ENCODE measurements at regions not wholly inside any gene's neighbourhood (a gene's known extent, or its start where the extent isn't known, plus 50 kb on each side); places are given as distances from the start of the nearest gene placed in this dataset.
A peak's percentile ranks its signal among the peaks of the same experiment; 100 is the strongest.

- no peaks in the 10 kb centered on the region for H3K9me3 ChIP-seq (ENCODE audit: low read length)
- H3K79me2 ChIP-seq (replicated peaks; ENCODE audit: insufficient read depth, low read length) = no peaks in the 10 kb centered on the region
- TF ChIP-seq EP300 (conservative IDR thresholded peaks at IDR 0.05; ENCODE audit: poor library complexity, severe bottlenecking) (no peak), TAF1 (IDR thresholded peaks at IDR 0.05; ENCODE audit: low read depth) (no peak), POLR2AphosphoS5 (IDR thresholded peaks at IDR 0.05) (no peak), EZH2 (IDR thresholded peaks at IDR 0.05; ENCODE audit: borderline replicate concordance, insufficient read depth, low read length, poor library complexity, severe bottlenecking) (no peak), MXI1 (conservative IDR thresholded peaks at IDR 0.05; ENCODE audit: poor library complexity, severe bottlenecking) (no peak), RAD21 (conservative IDR thresholded peaks at IDR 0.05) (no peak), SMC3 (conservative IDR thresholded peaks at IDR 0.05; ENCODE audit: poor library complexity) (no peak), REST (IDR thresholded peaks at IDR 0.05; ENCODE audit: borderline replicate concordance) (no peak)
- TF ChIP-seq, protein P1, sequence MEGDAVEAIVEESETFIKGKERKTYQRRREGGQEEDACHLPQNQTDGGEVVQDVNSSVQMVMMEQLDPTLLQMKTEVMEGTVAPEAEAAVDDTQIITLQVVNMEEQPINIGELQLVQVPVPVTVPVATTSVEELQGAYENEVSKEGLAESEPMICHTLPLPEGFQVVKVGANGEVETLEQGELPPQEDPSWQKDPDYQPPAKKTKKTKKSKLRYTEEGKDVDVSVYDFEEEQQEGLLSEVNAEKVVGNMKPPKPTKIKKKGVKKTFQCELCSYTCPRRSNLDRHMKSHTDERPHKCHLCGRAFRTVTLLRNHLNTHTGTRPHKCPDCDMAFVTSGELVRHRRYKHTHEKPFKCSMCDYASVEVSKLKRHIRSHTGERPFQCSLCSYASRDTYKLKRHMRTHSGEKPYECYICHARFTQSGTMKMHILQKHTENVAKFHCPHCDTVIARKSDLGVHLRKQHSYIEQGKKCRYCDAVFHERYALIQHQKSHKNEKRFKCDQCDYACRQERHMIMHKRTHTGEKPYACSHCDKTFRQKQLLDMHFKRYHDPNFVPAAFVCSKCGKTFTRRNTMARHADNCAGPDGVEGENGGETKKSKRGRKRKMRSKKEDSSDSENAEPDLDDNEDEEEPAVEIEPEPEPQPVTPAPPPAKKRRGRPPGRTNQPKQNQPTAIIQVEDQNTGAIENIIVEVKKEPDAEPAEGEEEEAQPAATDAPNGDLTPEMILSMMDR (IDR thresholded peaks at IDR 0.05; ENCODE audit: poor library complexity, severe bottlenecking) = no peak
- H3K4me2 ChIP-seq (ENCODE audit: low read length) = no peak overlapping the region
- no peak overlapping the region for H3K27ac ChIP-seq (ENCODE audit: low read length)
- H2AFZ ChIP-seq (ENCODE audit: low read depth, low read length) = no peak overlapping the region
- H3K4me3 ChIP-seq (ENCODE audit: low read length) = no peak overlapping the region
- H3F3A ChIP-seq (ENCODE audit: insufficient read depth, low read length, poor library complexity, severe bottlenecking) = no peaks in the 10 kb centered on the region
- H3K9me2 ChIP-seq (ENCODE audit: insufficient read depth, low read length) = no peaks in the 10 kb centered on the region
- H4K20me1 ChIP-seq (ENCODE audit: insufficient read depth) = no peaks in the 10 kb centered on the region
- no peaks in the 10 kb centered on the region for H3K27me3 ChIP-seq (ENCODE audit: insufficient read depth, low read depth, low read length)
- no peaks in the 10 kb centered on the region for H3K36me3 ChIP-seq (ENCODE audit: insufficient read depth, low read length)
- no peak overlapping the region for H3K9ac ChIP-seq (ENCODE audit: low read length)
Observed at GRCh38 chr16:60991886-60992285, 1044.4 kb downstream of the CDH8 start.

- Histone ChIP-seq H3K27ac (ENCODE audit: low read length) (no peak overlapping the region), H3K9me2 (ENCODE audit: insufficient read depth, low read length) (no peaks in the 10 kb centered on the region), H3K4me2 (ENCODE audit: low read length) (no peak overlapping the region), H3F3A (ENCODE audit: insufficient read depth, low read length, poor library complexity, severe bottlenecking) (no peaks in the 10 kb centered on the region), H3K9ac (ENCODE audit: low read length) (no peak overlapping the region), H3K79me2 (replicated peaks; ENCODE audit: insufficient read depth, low read length) (no peaks in the 10 kb centered on the region), H3K36me3 (ENCODE audit: insufficient read depth, low read length) (no peaks in the 10 kb centered on the region), H4K20me1 (ENCODE audit: insufficient read depth) (no peaks in the 10 kb centered on the region), H2AFZ (ENCODE audit: low read depth, low read length) (no peak overlapping the region), H3K27me3 (ENCODE audit: insufficient read depth, low read depth, low read length) (no peaks in the 10 kb centered on the region), H3K4me3 (ENCODE audit: low read length) (no peak overlapping the region), H3K9me3 (ENCODE audit: low read length) (no peaks in the 10 kb centered on the region)
- no peak for TF ChIP-seq RAD21 (conservative IDR thresholded peaks at IDR 0.05)
- TF ChIP-seq EP300 (conservative IDR thresholded peaks at IDR 0.05; ENCODE audit: poor library complexity, severe bottlenecking) = peak; percentile 83
- no peak for TF ChIP-seq TAF1 (IDR thresholded peaks at IDR 0.05; ENCODE audit: low read depth)
- peak; percentile 84 for TF ChIP-seq POLR2AphosphoS5 (IDR thresholded peaks at IDR 0.05)
- TF ChIP-seq, protein P1 (IDR thresholded peaks at IDR 0.05; ENCODE audit: poor library complexity, severe bottlenecking) = no peak
Observed at GRCh38 chr16:60989592-60989991, 1046.6 kb downstream of the CDH8 start.

All from neural cell (in vitro differentiated cells).